ENCODE measurements at regions not wholly inside any gene's neighbourhood (a gene's known extent, or its start where the extent isn't known, plus 50 kb on each side); places are given as distances from the start of the nearest gene placed in this dataset.
"Not testable (repeated sequence)": the region's sequence is repeated elsewhere in the genome, so short reads cannot be mapped to it uniquely, and the experiment has no call there.

- Histone ChIP-seq H3K4me3 (replicated peaks in 1 of 3) (no peak overlapping the region), H3K27me3 (no peaks in the 10 kb centered on the region), H3K4me1 (no peaks in the 10 kb centered on the region), H3K27ac (no peak overlapping the region), H3K36me3 (no peaks in the 10 kb centered on the region), H3K9me3 (no peaks in the 10 kb centered on the region)
- 73 to 75% methylated on average over 4 of the region's 4 CpGs for WGBS, 2 donors
- intact Hi-C loops (cut with DNase I) = no loop called here
- no peak for DNase-seq
- TF ChIP-seq, protein P1, sequence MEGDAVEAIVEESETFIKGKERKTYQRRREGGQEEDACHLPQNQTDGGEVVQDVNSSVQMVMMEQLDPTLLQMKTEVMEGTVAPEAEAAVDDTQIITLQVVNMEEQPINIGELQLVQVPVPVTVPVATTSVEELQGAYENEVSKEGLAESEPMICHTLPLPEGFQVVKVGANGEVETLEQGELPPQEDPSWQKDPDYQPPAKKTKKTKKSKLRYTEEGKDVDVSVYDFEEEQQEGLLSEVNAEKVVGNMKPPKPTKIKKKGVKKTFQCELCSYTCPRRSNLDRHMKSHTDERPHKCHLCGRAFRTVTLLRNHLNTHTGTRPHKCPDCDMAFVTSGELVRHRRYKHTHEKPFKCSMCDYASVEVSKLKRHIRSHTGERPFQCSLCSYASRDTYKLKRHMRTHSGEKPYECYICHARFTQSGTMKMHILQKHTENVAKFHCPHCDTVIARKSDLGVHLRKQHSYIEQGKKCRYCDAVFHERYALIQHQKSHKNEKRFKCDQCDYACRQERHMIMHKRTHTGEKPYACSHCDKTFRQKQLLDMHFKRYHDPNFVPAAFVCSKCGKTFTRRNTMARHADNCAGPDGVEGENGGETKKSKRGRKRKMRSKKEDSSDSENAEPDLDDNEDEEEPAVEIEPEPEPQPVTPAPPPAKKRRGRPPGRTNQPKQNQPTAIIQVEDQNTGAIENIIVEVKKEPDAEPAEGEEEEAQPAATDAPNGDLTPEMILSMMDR (IDR thresholded peaks at IDR 0.05) = no peak
- TF ChIP-seq POLR2A (IDR thresholded peaks at IDR 0.05) = no peak
Observed at GRCh38 chr2:228432116-228432515, 250.6 kb upstream of the SPHKAP start.

DNA sequence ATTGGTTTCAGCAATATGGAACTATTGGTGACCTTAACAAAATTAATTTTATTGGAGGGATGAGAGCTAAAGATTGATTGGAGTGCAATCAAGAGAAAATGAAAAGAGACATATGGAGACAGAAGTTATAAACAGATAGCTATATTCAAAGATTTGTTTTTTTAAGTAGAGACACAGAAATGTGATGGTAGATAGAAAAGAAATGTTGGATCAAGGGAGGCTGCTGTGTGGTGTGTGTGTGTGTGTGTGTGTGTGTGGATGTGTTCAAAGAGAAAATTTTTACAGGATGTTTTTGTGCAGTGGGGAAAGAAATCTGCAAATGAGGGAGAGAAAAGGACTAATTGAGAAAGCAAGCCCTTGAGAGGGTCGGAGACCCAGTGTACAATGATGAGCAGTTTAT is 249.5 kb upstream of the SPHKAP start:
- no peak for DNase-seq
- H3K4me3 ChIP-seq (replicated peaks in 1 of 3) = no peak overlapping the region
- H3K27ac ChIP-seq = no peak overlapping the region
- H3K4me1 ChIP-seq = no peaks in the 10 kb centered on the region
- H3K27me3 ChIP-seq = no peaks in the 10 kb centered on the region
- 45 to 51% methylated on average over 1 of the region's 1 CpG for WGBS, 2 donors
- intact Hi-C loops (cut with DNase I) = no loop called here
- no peaks in the 10 kb centered on the region for H3K36me3 ChIP-seq
- no peaks in the 10 kb centered on the region for H3K9me3 ChIP-seq
- no peak for TF ChIP-seq POLR2A (IDR thresholded peaks at IDR 0.05)
- TF ChIP-seq, protein P1 (IDR thresholded peaks at IDR 0.05) = no peak

DNA sequence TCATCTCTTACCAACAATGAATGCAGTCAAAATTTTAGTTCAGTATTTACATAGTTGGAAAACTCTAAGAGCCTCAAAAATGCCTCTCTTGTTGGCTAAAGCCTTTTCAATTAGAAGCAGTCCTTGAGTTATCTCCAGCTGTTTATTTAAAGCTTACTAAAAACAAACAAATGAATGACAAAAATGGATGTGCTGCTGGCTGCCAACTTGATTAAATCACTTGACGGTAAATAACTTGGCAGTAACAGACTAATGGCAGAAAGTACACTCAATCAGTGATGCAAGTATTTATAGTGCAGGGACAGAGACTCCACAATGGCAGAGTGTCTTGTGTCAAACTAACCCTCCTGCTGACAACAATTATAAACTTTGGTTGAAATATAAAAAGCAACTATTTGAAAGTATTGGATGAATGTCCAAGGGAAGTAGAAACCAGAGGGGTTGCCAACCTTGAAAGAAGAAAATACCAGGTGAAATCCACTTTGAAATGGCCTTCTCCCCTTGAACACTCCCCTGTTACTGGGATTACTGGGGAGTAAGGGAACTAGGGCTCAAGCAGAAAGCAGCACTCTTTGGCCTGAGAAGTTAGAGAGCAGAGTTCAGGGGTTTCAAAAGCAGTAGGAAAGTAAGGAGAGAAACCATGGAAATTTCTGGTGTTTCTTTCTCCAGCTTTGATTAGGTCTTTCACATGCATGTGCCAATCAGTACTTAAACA is 245.2 kb upstream of the SPHKAP start:
- H3K4me3 ChIP-seq (replicated peaks in 1 of 3) = no peak overlapping the region
- TF ChIP-seq, protein P1 (IDR thresholded peaks at IDR 0.05) = no peak
- no peak for TF ChIP-seq POLR2A (IDR thresholded peaks at IDR 0.05)
- no peak overlapping the region for H3K27ac ChIP-seq
- 45 to 56% methylated on average over 1 of the region's 1 CpG for WGBS, 2 donors
- no peaks in the 10 kb centered on the region for H3K9me3 ChIP-seq
- H3K36me3 ChIP-seq = no peaks in the 10 kb centered on the region
- DNase-seq = no peak
- H3K4me1 ChIP-seq = no peaks in the 10 kb centered on the region
- no peaks in the 10 kb centered on the region for H3K27me3 ChIP-seq
- intact Hi-C loops (cut with DNase I) = no loop called here

- H3K4me3 ChIP-seq (replicated peaks in 1 of 3); H3K27me3 ChIP-seq; H3K4me1 ChIP-seq; H3K36me3 ChIP-seq; DNase-seq; H3K9me3 ChIP-seq; intact Hi-C loops (cut with DNase I); H3K27ac ChIP-seq: not testable (repeated sequence)
- whole genome bisulfite sequencing, 2 donors = 87 to 89% methylated on average over 27 to 28 of the region's 31 CpGs
Observed at GRCh38 chr2:228425411-228426060, 244.0 kb upstream of the SPHKAP start.

DNA sequence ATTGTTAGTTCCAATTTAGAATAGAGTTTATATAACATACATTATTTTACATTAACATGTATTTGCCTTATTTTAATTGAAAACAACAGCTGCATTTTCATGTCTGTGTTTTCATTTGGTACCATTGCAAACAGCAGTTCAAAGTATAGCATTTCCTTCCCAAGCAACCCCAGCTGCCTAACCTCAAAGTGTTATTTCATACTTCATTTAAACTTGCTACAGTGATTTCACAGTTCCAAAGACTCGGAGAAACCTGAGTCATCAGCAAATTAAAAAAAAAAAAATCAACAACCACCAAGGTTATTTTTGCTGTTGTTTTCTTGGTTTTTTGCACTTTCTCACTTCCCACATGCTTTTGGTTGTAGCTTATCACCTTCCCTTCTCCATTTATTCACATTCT is 236.5 kb upstream of the SPHKAP start:
- Histone ChIP-seq H3K9me3 (no peaks in the 10 kb centered on the region), H3K27ac (no peak overlapping the region), H3K27me3 (no peaks in the 10 kb centered on the region), H3K36me3 (no peaks in the 10 kb centered on the region), H3K4me1 (peaks cover 0 to 4% of the 10 kb centered on the region in 2 donors), H3K4me3 (replicated peaks in 1 of 3) (no peak overlapping the region)
- intact Hi-C loops (cut with DNase I) = no loop called here
- whole genome bisulfite sequencing, 2 donors = 42 to 45% methylated on average over 1 of the region's 1 CpG
- TF ChIP-seq POLR2A (IDR thresholded peaks at IDR 0.05) = no peak
- DNase-seq = no peak

DNA sequence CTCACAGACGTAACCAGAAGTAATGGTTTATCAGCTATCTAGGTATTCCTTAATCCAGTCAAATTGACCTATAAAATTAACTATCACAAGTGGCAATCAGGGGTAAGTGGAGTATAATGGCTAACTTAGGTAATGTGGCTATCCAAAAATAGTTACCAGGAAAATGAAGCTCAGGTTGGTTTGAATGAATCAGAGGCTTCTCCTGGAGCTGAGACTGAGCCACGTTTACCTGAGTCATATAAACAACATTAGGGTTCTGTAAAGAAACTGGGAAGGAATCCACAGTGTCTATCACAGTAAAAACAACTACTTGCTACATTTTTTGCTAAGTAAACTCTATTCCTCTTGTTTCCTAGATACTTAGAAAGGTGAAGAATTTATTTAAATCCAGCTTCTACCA is 236.0 kb upstream of the SPHKAP start:
- H3K9me3 ChIP-seq = no peaks in the 10 kb centered on the region
- 48 to 51% methylated on average over 2 of the region's 2 CpGs for WGBS, 2 donors
- H3K4me3 ChIP-seq (replicated peaks in 1 of 3) = no peak overlapping the region
- no peaks in the 10 kb centered on the region for H3K27me3 ChIP-seq
- peaks cover 0 to 4% of the 10 kb centered on the region in 2 donors for H3K4me1 ChIP-seq
- intact Hi-C loops (cut with DNase I) = no loop called here
- no peak overlapping the region for H3K27ac ChIP-seq
- TF ChIP-seq POLR2A (IDR thresholded peaks at IDR 0.05) = no peak
- TF ChIP-seq, protein P1 (IDR thresholded peaks at IDR 0.05) = no peak
- DNase-seq = no peak
- H3K36me3 ChIP-seq = no peaks in the 10 kb centered on the region

Data from thyroid gland (tissue), 4 donors.